Cerebellar cortex (tissue), 1 donor: ENCODE measurements at regions not wholly inside any gene's neighbourhood (a gene's known extent, or its start where the extent isn't known, plus 50 kb on each side); places are given as distances from the start of the nearest gene placed in this dataset.
"Not testable (repeated sequence)": the region's sequence is repeated elsewhere in the genome, so short reads cannot be mapped to it uniquely, and the experiment has no call there.

Source experiments
- DNase-seq: peaks from one replicate; pipeline ENCODE4 v3.0.0-alpha.2; 2015; ENCODE audit warnings: low spot score

DNA sequence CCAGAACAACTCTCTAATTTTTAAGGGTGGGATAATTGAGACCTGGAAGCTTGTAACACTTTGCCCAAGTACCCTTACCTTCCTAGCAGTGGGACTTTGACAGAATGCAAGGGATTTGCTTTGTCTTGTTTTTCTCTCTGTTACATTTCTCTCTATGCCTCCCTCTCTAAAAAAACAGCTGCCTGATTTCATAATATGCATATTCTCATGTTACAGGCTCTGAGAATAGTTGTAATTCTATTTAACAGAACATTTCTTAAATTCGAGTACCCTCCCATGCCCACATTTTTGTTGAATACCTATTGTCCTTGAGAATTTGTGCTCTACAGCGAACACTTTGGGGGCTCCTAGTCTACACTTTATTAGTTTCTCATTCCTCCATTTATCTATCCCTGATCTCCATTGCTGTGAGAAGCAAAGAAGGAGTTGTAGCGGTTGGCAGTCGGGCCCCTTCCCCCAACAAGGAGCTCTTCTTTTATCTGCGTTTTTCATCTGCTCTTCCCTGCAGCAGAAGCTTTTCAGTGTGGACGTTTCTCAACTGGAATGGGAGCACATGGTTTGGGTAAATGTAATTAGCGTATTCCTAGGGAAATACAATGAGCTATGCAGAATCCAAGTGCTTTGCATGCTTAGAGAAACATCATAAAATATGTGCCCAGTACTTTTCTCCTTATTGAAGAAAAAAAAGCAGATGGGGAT lies 117.7 kb upstream of the CCDC90B start:
- DNase-seq: no peak

DNA sequence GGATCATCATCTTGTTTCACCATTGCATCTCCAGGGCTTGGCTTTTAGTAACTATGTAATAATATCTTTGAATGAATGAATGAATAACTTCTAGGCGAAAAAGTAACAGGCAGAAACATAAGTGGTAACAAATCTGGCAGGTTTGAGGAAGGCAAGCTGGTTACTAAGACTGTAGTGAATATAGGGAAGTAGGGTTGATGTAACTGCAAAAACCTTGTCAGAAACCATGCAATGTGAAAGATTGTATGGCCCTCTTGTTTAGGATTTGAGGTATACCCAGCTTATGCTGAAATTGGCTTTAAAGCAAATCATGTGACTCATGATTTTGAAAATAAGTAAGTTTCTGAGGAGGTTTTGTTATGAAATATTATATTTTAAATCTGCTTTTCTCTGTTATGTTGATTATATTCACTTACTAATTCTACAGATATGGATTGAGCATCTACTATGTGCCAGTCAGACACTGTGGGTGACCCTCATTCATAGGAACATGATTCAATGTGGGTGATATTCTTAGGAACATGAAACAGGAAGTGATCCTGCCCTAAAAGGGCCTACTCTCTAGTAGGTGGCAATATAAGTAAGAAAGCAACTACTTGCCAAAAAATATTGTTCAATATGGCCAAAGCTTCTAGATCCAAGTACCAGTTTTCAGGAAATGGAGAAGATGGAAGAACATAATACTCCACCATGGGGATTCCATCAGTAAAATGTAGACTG lies 115.5 kb upstream of the CCDC90B start:
- no peak for DNase-seq

DNA sequence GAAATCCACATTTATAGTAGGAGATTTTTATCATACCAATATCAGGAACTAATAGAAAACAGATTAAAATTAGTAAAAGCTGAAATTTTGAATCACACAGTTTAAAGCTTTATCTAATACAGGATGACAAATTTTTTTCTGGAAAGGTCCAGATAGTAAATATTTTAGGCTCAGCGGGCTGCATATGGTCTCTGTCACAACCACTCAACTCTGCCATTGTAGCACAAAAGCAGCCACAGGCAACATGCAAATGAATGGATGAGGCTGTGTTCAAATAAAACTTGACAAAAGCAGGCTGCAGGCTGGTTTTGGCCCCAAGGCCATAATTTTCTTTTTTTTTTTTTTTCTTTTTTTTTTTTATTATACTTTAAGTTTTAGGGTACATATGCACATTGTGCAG lies 108.2 kb upstream of the CCDC90B start:
- DNase-seq: no peak

DNA sequence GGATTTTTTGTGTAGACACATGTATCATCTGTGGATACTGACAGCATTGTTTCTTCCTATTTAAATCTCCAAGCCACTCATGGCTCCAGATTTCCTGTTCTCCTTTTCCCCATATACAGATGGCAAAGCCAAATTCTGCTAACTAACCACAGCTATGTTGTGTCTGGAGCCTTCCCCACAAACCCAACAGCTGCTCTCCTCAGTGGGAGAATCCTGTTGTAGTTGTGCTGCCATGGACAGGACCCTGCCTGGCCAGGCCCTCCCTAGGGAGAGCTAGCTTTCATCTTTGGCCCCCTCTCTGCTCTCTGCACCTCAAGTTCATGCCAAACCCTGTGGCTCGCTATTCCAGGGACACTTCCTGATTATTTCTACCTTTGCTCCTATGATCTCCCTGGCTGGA lies 106.4 kb upstream of the CCDC90B start:
- DNase-seq: no peak

DNA sequence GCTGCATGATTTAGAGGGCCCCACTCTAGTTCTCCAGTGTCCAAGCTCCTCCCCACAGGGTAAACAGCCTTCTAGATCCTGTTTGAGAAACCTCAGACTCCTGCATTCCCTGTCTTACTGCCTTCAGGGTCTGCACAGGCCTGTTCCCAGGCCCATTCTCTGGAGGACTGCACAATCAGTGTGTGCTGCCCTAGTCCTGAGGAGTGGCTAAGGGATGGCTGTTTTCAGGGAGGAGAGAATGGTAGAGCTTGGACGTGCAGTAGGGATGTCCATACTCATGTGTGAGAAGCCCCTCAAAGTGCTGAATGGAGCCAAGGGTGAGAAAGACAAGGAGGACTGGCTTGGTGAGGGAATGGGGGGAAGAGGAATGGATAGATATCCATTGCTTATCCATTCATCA lies 103.8 kb upstream of the CCDC90B start:
- DNase-seq: no peak

DNA sequence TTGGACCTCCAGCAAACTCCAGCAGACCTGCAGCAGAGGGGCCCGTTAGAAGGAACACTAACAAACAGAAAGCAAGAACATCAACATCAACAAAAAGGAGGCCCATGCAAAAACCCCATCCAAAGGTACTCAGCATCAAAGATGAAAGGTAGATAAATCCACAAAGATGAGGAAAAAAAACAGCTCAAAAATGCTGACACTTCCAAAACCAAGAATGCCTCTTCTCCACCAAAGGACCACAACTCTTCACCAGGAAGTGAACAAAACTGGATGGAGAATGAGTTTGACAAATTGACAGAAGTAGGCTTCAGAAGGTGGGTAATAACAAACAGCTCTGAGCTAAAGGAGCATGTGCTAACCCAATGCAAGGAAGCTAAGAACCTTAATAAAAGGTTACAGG lies 97.7 kb upstream of the CCDC90B start:
- DNase-seq: not testable (repeated sequence)

DNA sequence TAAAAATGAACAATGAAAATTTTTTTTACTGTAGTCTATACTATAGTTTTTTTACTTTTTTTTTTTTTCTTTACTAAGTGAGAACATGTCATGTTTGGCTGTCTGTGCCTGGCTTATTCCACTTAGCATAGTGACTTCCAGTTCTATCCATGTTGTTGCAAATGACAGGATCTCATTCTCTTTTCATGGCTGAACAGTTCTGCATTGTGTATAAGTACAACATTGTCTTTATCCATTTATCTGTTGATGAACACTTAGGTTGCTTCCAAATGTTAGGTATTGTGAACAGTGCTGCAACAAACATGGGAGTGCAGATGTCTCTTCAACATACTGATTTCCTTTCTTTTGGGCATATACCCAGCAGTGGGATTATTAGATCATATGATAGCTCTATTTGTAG lies 88.1 kb upstream of the CCDC90B start:
- no peak for DNase-seq

DNA sequence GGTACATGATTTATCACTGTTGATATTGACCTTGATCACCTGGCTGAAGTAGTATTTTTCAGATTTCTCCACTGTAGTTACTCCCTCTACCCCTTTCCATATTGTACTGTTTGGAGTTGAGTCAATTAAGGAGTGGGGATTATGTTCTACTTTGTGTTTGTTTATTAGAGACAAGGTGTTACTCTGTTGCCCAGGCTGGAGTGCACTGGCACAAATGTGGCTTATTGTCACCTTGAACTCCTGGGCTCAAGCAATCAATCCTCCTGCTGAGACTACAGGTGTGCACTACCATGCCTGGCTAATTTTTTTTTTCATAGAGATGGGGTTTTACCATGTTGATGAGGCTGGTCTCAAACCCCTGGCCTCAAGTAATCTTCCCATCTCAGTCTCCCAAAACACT lies 85.3 kb upstream of the CCDC90B start:
- no peak for DNase-seq

DNA sequence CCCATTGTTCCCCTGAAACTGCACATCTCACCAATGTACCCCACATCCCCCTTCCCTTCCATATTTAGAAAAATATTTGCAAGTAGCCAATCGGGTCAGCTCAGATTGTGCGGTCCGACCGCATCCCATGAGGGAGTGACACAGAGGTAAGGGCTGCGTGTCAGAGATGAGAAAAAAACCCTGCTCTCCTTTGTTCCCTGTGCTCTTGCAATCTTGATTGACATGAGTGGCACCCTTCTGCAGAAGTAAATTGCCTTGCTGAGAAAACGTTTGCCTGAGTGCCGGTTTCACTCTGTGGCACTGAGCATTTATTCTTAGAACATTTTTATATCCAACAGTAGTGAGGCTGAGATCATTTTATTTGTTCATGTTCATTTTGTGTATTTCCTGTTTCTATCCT lies 81.6 kb upstream of the CCDC90B start:
- DNase-seq: no peak

DNA sequence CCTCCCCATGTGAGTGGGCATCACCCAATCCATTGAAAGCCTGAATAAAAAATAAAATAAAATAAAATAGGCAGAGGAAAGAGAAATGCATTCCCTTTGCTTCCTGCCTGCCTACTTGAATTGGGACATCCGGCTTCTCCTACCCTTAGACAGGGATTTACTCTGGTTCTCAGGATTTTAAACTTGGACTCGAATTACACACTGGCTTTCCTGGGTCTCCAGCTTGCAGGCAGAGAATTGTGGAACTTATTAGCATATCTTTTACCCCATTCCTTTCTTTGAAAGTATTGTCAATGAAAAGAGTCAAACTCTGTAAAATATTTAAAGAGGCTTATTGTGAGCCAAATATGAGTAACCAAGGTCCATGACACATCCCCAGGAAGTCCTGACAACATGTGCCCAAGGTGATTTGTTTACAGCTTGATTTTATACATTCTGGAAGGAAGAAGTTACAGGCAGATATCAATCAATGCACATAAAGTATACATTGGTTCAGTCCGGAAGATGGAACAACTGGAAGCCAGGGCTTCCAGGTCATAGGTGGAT lies 78.4 kb upstream of the CCDC90B start:
- DNase-seq: no peak

DNA sequence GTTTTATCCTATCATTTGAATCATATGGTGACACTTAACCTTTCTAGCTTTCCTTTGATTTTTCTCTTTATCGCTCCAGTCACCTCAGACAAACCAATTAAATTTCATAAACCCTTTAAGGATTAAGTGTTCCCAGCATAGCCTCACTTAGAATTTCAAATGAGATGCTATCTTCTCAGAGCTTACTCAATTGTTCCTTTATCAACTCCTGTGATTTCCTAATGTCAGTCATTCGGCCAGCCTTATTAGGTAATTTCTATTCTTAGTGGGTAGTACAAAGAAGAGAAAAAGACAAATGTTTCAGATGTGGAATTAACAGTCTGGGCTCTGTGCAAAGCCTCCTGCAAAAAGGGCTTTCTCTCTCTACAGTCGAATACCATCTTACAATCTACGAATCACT lies 77.1 kb upstream of the CCDC90B start:
- DNase-seq: no peak

DNA sequence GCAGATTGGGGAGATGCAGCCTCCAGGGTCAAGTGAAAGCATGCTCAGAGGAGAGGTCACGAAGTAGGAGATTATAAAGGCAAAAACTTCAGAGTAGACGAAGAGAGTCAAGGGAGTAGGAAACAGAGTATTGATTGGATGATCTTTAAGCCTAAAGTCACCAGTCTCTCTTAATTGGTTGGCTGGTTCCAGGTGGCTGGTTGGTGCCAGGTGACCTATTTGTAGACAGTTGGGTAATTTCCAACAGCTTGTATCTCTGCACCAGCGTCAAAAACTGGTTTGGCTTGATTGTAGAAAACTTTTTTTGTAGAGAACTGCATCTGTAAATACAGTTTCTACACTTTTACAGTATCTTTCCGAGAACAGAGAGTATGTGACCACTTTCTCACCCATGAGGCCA lies 75.7 kb upstream of the CCDC90B start:
- DNase-seq: no peak

DNA sequence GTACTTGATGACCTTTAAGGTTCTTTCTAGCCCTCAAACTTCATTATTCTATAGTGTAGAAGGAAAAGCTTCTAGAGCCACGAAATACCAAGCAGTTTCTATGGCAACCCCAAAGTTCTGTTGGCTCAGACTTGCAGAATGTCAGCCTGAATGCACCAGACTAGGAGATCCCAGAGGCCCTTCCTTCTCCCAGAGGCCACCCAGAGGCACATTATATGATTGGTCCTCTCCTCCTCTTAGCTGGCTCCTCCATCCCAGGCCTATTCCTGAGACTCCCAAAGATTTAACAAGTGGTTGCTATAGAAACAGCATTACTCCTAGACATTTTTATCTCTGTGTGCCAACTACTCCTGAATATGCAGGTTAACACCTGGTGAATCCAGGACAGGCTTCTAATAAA lies 69.2 kb upstream of the CCDC90B start:
- DNase-seq: no peak

DNA sequence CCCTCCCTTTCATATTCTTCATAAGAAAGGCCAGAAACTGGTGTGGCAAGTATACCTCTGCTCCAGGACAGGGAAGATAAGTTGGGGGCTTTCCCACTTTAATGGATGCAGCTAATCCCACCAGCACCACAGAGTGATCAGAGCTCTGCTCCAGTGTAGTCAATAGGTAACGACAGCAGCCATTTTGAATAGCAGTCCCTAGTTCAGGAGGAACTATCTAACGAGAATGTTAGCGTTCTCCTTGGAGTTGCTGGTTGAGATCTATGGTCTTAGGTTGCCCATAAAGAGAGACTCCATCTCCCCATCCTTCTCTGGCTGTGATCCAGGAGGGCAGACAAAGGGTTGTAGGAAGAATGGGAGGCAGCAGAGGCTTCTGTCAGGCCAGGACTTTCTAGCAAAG lies 64.0 kb upstream of the CCDC90B start:
- no peak for DNase-seq

DNA sequence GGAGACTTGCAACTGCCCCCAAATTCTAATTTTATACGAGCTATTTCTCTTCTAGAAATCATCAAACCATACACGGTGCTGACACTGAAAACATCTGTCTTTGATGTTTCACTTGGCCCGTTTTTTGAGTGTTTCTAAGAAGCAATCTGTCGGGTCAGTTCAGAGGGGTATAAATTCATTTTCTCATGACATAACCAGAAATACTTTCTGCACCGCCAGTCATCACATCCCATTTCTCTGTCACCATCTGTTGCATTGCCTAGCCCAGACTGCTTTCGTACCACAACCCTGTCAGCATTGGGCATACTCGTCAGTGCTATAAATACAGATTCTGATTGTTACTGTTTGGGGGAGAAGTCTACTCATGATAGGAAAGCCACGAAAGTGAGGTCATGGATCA lies 63.1 kb upstream of the CCDC90B start:
- peak; percentile 60 for DNase-seq

DNA sequence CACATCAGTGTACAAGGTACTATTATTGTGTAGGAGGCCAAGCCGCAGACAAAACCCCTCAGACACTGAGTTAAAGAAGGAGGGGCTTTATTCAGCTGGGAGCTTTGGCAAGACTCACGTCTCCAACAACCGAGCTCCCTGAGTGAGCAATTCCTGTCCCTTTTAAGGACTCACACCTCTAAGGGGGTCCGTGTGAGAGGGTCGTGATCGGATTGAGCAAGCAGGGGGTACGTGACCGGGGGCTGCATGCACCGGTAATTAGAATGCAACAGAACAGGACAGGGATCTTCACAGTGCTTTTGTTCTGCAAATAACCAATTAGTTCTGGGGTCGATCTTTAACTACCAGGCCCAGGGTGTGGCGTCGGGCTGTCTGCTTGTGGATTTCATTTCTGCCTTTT lies 60.5 kb upstream of the CCDC90B start:
- not testable (repeated sequence) for DNase-seq

DNA sequence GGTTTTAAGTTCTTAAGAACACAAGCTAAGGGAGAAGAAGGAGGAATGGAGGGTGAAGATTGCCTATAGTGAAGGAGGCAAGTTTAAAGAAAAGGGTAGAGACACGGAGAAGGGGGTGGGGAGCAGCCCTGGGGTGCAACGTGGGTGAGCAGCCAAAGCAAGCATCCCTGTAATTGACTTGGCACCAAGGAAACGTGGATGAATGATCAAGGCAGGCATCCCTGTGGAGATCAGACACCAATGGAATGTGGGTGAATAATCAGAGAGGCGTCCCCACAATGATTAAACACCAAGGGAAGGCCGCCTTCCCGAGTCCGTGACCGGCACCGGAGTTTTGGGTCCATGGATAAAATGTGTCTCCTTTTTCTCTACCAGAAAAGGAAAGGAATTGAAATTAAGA lies 58.4 kb upstream of the CCDC90B start:
- not testable (repeated sequence) for DNase-seq

DNA sequence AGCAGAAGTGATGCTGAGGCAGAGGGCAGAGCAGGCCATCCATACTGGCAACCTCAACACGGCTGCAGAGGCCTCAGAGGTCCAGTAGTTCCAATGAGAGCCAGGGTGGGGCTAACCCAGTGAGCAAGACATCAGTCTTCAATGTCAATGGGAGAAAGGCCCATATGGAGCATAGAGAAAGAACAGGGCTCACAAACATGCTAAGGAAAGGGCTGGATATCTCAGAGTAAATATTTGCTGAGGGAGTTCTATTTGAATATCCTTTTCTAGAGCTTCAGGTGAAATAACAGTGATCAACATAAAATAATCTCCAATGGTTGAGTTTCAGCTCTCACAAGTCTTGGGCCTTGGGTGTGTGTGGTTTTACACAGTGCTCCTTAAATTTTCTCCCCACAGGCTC lies 50.8 kb upstream of the CCDC90B start:
- DNase-seq: no peak
